PC-9 (cell line): ENCODE measurements at regions not wholly inside any gene's neighbourhood (a gene's known extent, or its start where the extent isn't known, plus 50 kb on each side); places are given as distances from the start of the nearest gene placed in this dataset.

Experiments used
- BruUV-seq: library from RNA; stranded (reverse); fragments of 400-500 nt; replicated peaks from 2 replicates; lab custom pipeline; 2021; lab: Mats Ljungman, UMichigan
- CTCF ChIA-PET: fragments of 300-600 bp; sonication (Branson Sonifier 250); formaldehyde crosslinking; loops from one replicate; lab custom pipeline; 2022; ENCODE audit warnings: antibody characterized with exemption; lab: Charles Lee
- POLR2A ChIA-PET: fragments of 300-600 bp; sonication (Branson Sonifier 250); formaldehyde crosslinking; loops from one replicate; lab custom pipeline; 2022; ENCODE audit warnings: antibody characterized with exemption; ENCODE audit not compliant: unreplicated experiment; lab: Charles Lee
- DNase-seq, 2 experiments: peaks; one replicate each; pipeline versions ENCODE4 v3.0.0 to v3.0.0-alpha.2; 2015 to 2022; ENCODE audit warnings: mixed read lengths in 1 of 2
- H2AFZ ChIP-seq: fragments of 200-600 bp; sonication (generic); 2 replicates; pipeline ENCODE4 v1.8.1; 2017; ENCODE audit warnings: antibody characterized with exemption
- H3F3A ChIP-seq: fragments of 200-600 bp; sonication (generic); 2 replicates; pipeline ENCODE4 v1.8.1; 2017; ENCODE audit warnings: antibody characterized with exemption, mild to moderate bottlenecking, low read depth; ENCODE audit not compliant: insufficient read depth
- H3K27ac ChIP-seq: fragments of 200-600 bp; sonication (generic); 2 replicates; pipeline ENCODE4 v1.6.1; 2016; ENCODE audit warnings: mixed run types
- H3K27me3 ChIP-seq: fragments of 200-600 bp; sonication (generic); 2 replicates; pipeline ENCODE4 v1.6.1; 2016; ENCODE audit warnings: low read depth, mixed run types; ENCODE audit not compliant: insufficient read depth
- H3K36me3 ChIP-seq: fragments of 200-600 bp; sonication (generic); 2 replicates; pipeline ENCODE4 v1.6.1; 2016; ENCODE audit warnings: low read depth, mixed run types
- H3K4me1 ChIP-seq: fragments of 200-600 bp; sonication (generic); replicated peaks from 2 replicates; pipeline ENCODE4 v1.6.1; 2016; ENCODE audit warnings: mixed run types; ENCODE audit not compliant: insufficient read depth
- H3K4me2 ChIP-seq: fragments of 200-600 bp; sonication (generic); 2 replicates; pipeline ENCODE4 v1.6.1; 2017; ENCODE audit warnings: mixed run types
- H3K4me3 ChIP-seq: fragments of 200-600 bp; sonication (generic); 2 replicates; pipeline ENCODE4 v1.6.1; 2016; ENCODE audit warnings: mixed run types
- H3K79me2 ChIP-seq: fragments of 200-600 bp; sonication (generic); 2 replicates; pipeline ENCODE4 v1.6.1; 2017; ENCODE audit warnings: low read depth, mixed run types
- H3K9me2 ChIP-seq: fragments of 200-600 bp; sonication (generic); 2 replicates; pipeline ENCODE4 v1.8.1; 2017; ENCODE audit warnings: mild to moderate bottlenecking; ENCODE audit not compliant: insufficient read depth
- H3K9me3 ChIP-seq: fragments of 200-600 bp; sonication (generic); 2 replicates; pipeline ENCODE4 v1.8.1; 2016; ENCODE audit warnings: low read depth; ENCODE audit not compliant: insufficient read depth
- H4K20me1 ChIP-seq: fragments of 200-600 bp; sonication (generic); 2 replicates; pipeline ENCODE4 v1.8.1; 2017; ENCODE audit not compliant: insufficient read depth
- CTCF ChIP-seq: fragments of 200-600 bp; sonication (generic); conservative IDR thresholded peaks from 2 replicates; pipeline ENCODE4 v1.6.1; 2017; ENCODE audit warnings: mixed run types, antibody characterized with exemption, mild to moderate bottlenecking, moderate library complexity
- EZH2 ChIP-seq: fragments of 200-600 bp; sonication (generic); IDR thresholded peaks from 2 replicates; pipeline ENCODE4 v1.8.0; 2017; ENCODE audit warnings: antibody characterized with exemption, low read depth
- intact Hi-C: fragments of 100-400 bp; cut with micrococcal nuclease; formaldehyde crosslinking; loops from one replicate; pipeline ENCODE4 v1.10.0; 2022; ENCODE audit not compliant: unreplicated experiment

- H3K27me3 ChIP-seq = peaks cover 12% of the 10 kb centered on the region
- no peak overlapping the region for H3K27ac ChIP-seq
- POLR2A ChIA-PET = no interaction called here
- H3K4me3 ChIP-seq = no peak overlapping the region
- H3K36me3 ChIP-seq = no peaks in the 10 kb centered on the region
- TF ChIP-seq EZH2 (no peak), CTCF (no peak)
- H3F3A ChIP-seq = no peaks in the 10 kb centered on the region
- no peaks in the 10 kb centered on the region for H3K9me2 ChIP-seq
- intact Hi-C loops = no loop called here
- no peaks in the 10 kb centered on the region for H3K4me1 ChIP-seq
- no peaks in the 10 kb centered on the region for H3K9me3 ChIP-seq
- CTCF ChIA-PET = no interaction called here
- H4K20me1 ChIP-seq = no peaks in the 10 kb centered on the region
- no peak overlapping the region for H2AFZ ChIP-seq
- H3K79me2 ChIP-seq = no peaks in the 10 kb centered on the region
- no peak for DNase-seq
- no TSS peak for BruUV-seq
- no peak overlapping the region for H3K4me2 ChIP-seq
Observed at GRCh38 chr5:8134609-8135008, 265.7 kb downstream of the MTRR start.

GRCh38 chr5:8135742-8136141, 266.8 kb downstream of the MTRR start:
- Histone ChIP-seq H3K4me2 (no peak overlapping the region), H3K79me2 (no peaks in the 10 kb centered on the region), H3F3A (no peaks in the 10 kb centered on the region), H3K27ac (no peak overlapping the region), H3K4me1 (no peaks in the 10 kb centered on the region), H3K9me3 (no peaks in the 10 kb centered on the region), H3K4me3 (no peak overlapping the region), H3K36me3 (no peaks in the 10 kb centered on the region), H2AFZ (no peak overlapping the region), H3K9me2 (no peaks in the 10 kb centered on the region), H3K27me3 (peaks cover 12% of the 10 kb centered on the region), H4K20me1 (no peaks in the 10 kb centered on the region)
- DNase-seq = no peak
- POLR2A ChIA-PET = no interaction called here
- CTCF ChIA-PET = no interaction called here
- no TSS peak for BruUV-seq
- intact Hi-C loops = no loop called here
- TF ChIP-seq EZH2 (no peak), CTCF (no peak)

GRCh38 chr5:8136271-8136670, 267.3 kb downstream of the MTRR start:
- POLR2A ChIA-PET = no interaction called here
- Histone ChIP-seq H3K79me2 (no peaks in the 10 kb centered on the region), H3K36me3 (no peaks in the 10 kb centered on the region), H3F3A (no peaks in the 10 kb centered on the region), H3K9me3 (no peaks in the 10 kb centered on the region), H3K9me2 (no peaks in the 10 kb centered on the region), H2AFZ (no peak overlapping the region), H3K27ac (no peak overlapping the region), H3K4me2 (no peak overlapping the region), H4K20me1 (no peaks in the 10 kb centered on the region), H3K27me3 (peaks cover 12% of the 10 kb centered on the region), H3K4me3 (no peak overlapping the region), H3K4me1 (no peaks in the 10 kb centered on the region)
- DNase-seq = no peak
- TF ChIP-seq CTCF = no peak
- TF ChIP-seq EZH2 = no peak
- intact Hi-C loops = no loop called here
- CTCF ChIA-PET = no interaction called here
- no TSS peak for BruUV-seq
